Retinal pigment epithelial cell (primary cell): ENCODE measurements at regions not wholly inside any gene's neighbourhood (a gene's known extent, or its start where the extent isn't known, plus 50 kb on each side); places are given as distances from the start of the nearest gene placed in this dataset.
A peak's percentile ranks its signal among the peaks of the same experiment; 100 is the strongest.

Source experiments
- DNase-seq: peaks from one replicate; pipeline ENCODE4 v3.0.0-alpha.2; 2010; ENCODE audit warnings: low read depth
- H3K4me3 ChIP-seq: 2 replicates; pipeline ENCODE4 v1.5.1; 2011; ENCODE audit warnings: mild to moderate bottlenecking, low read length, control low read depth, moderate library complexity
- TF ChIP-seq, protein P1 (sequence below): conservative IDR thresholded peaks from 2 replicates; pipeline ENCODE4 v1.5.1; 2011; ENCODE audit warnings: low read depth, low read length, control low read depth, inconsistent platforms

DNA sequence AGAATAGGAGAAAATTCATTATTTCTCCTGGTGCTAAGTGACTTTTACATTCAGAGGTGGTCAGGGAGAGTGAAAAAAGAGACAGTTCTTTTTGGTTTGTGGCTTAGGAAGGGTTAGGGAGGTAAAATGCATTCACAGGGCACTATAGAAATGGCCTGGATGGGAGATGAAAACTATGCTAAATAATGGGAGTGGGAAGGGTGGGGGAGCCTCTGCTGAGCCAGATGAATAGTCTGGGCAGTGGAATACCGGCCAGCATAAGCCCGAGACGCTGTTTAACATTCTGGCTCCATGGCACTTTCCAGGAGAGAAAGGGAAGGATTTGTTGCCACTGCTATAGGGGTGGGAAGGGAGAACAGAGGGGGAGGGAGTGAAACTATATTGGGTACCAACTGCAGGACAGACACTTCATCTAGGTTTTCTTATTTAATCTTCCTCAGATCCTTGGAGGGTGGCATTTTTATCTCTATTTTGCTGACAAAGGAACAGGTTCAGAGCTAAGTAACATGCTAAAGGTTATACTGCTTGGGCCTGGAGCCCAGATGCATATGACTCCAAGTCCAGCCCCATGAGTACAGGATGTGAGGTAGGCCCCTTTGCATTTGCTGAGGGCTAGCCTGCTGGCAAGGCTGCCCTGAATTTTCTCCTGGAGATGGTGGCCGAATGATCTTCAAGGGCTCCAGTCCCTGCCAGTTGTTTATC, 372.4 kb downstream of the CCSER2 start:
- DNase-seq = no peak
- no peak overlapping the region for H3K4me3 ChIP-seq
- TF ChIP-seq, protein P1, sequence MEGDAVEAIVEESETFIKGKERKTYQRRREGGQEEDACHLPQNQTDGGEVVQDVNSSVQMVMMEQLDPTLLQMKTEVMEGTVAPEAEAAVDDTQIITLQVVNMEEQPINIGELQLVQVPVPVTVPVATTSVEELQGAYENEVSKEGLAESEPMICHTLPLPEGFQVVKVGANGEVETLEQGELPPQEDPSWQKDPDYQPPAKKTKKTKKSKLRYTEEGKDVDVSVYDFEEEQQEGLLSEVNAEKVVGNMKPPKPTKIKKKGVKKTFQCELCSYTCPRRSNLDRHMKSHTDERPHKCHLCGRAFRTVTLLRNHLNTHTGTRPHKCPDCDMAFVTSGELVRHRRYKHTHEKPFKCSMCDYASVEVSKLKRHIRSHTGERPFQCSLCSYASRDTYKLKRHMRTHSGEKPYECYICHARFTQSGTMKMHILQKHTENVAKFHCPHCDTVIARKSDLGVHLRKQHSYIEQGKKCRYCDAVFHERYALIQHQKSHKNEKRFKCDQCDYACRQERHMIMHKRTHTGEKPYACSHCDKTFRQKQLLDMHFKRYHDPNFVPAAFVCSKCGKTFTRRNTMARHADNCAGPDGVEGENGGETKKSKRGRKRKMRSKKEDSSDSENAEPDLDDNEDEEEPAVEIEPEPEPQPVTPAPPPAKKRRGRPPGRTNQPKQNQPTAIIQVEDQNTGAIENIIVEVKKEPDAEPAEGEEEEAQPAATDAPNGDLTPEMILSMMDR = no peak

DNA sequence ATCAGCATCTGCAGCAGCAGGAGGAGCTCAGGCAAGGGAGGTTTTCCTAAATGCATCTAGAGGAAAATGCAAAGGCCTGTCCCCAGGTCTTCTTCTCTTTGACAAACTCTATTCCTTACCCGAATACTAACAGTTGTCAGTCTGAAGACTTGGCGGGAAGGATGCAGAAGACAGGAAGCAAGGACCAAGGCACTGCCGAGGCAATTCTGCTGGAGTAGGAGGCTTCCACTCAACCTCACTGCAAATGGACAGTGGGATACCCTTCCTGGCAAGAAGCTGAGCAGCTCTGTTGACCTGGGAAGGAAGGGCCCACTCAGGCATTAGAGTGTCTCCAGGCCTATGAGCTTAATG, 373.0 kb downstream of the CCSER2 start:
- no peak for DNase-seq
- no peak overlapping the region for H3K4me3 ChIP-seq
- TF ChIP-seq, protein P1 = no peak

DNA sequence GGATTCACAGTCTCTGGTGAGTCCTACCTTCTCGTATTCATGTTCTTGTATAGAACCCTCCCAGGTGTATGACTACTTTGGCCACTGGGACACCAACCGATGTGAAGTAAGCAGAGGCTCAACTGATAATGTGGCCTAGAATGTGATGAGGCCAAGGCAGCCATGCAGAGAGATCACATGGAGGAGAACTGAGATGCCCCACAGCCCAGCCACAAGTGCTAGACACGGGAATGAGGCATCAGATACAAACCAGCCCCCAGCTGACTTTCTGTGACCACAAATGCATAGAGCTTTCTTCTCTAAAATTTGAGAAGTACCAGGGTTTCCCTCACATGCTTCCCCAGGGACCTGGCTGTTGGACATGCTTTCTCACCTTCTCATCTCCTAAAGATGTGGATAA, 375.7 kb downstream of the CCSER2 start:
- TF ChIP-seq, protein P1 = no peak
- DNase-seq = no peak
- no peak overlapping the region for H3K4me3 ChIP-seq

DNA sequence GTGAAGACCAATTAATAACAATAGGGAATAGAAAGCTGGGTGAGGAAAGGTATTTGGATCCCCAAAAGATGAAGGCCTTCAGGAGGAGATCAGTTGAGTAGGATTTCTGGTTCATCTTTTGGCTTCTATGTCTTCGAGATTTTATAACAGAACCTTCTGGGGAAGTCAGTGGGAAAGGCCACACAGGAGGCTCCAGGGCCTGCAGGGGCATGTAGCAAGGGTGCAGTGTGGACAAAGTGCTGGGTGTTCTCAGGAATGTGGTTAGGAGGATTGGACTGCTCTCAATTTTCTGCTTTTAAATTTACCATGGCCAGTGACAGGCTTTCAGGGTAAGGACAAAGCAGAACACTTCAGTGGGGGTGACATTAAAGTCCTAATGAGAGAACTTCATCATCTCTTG, 378.0 kb downstream of the CCSER2 start:
- DNase-seq = no peak
- TF ChIP-seq, protein P1 = no peak
- no peak overlapping the region for H3K4me3 ChIP-seq

DNA sequence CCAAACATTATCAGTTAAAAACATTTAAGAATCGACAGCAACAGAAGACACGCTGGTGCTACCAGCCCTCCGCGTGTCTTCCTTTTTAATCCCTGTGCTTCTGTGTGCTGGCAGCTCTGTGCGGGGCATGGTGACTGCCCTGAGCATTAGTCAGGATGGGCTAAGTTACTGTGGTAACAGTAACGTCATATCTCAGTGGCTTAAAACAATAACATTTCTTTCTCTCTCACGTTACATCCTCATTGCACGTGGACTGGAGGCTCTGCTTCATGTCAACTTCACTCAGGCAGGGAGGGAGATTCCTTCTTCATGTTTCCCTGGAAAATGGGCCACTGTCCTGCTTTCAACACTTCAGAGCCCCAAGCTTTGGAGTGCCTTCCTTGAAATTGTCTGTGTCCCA, 378.5 kb downstream of the CCSER2 start:
- DNase-seq = no peak
- H3K4me3 ChIP-seq = no peak overlapping the region
- TF ChIP-seq, protein P1 = no peak

DNA sequence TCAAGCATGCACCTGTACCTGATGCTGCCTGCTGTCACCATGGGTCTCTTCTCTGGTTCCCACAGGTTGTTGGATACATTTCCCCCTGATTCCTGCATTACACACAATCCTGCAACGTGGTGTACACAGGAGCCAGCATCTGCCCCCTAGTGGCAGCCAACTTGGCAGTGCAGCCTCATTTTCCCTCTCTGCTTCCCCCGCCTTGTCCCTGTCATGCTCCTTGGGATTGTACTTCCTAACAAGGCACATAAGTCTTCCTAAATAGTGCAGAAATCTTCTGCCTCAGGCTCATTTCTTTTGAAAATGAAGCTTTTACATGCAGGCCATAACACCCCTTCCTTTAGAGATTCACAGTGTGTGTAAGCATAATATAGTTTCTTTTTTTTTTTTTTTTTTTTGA, 387.5 kb downstream of the CCSER2 start:
- TF ChIP-seq, protein P1 = peak; percentile 41
- no peak for DNase-seq
- no peak overlapping the region for H3K4me3 ChIP-seq

DNA sequence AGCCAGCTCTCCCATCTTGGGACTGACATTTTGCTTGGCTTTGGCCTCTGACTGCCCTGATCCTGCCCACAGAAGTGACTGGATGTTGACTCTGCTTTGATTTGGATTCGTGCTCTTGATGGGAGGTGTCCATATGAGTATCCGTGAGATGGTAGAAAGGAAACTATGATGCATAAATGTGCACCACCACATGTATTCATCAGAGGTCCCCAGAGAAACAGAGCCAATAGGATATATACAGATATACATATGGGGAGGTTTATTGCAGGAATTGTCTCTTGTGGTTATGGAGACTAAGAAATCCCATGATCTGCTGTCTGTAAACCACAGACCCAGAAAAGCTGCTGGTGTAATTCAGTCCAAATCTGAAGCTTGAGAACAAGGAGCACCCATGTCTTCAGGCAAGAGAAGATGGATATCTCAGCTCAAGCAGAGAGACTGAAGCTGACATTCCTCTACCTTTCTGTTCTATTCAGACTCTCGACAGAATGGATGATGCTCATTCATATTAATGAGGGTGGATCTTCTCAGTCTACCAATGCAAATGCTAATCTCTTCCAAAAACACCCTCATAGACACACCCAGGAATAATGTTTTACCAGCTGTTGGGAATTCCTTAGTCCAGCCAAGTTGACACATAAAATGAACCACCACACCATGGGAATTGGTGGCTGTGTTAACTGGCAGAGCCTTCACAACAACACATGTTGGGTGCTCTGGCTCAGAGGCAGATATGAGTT, 390.7 kb downstream of the CCSER2 start:
- DNase-seq = no peak
- TF ChIP-seq, protein P1 = no peak

More for the DNA sequence above, 390.7 kb downstream of the CCSER2 start:
- H3K4me3 ChIP-seq = no peak overlapping the region
